Endodermal cell (in vitro differentiated cells): ENCODE measurements at regions not wholly inside any gene's neighbourhood (a gene's known extent, or its start where the extent isn't known, plus 50 kb on each side); places are given as distances from the start of the nearest gene placed in this dataset.
"Not testable (repeated sequence)": the region's sequence is repeated elsewhere in the genome, so short reads cannot be mapped to it uniquely, and the experiment has no call there.

Experiments
- DNase-seq: peaks from one replicate; pipeline ENCODE4 v3.0.0-alpha.2; 2017
- H3K27ac ChIP-seq: 2 replicates; pipeline ENCODE4 v1.5.1; 2013; ENCODE audit warnings: mild to moderate bottlenecking, low read depth, low read length, moderate library complexity
- H3K27me3 ChIP-seq: 2 replicates; pipeline ENCODE4 v1.6.1; 2013; ENCODE audit warnings: mild to moderate bottlenecking, low read length, moderate library complexity; ENCODE audit not compliant: insufficient read depth, control insufficient read depth, poor library complexity, severe bottlenecking
- H3K36me3 ChIP-seq: 2 replicates; pipeline ENCODE4 v1.7.0; 2013; ENCODE audit warnings: mild to moderate bottlenecking, low read length, moderate library complexity; ENCODE audit not compliant: control insufficient read depth, insufficient read depth
- H3K4me1 ChIP-seq: one replicate; pipeline ENCODE4 v1.7.0; 2013; ENCODE audit warnings: low read length; ENCODE audit not compliant: control insufficient read depth, insufficient read depth
- H3K4me3 ChIP-seq: 2 replicates; pipeline ENCODE4 v1.5.1; 2013; ENCODE audit warnings: mild to moderate bottlenecking, low read length, moderate library complexity
- H3K9ac ChIP-seq: 2 replicates; pipeline ENCODE4 v1.6.1; 2013; ENCODE audit warnings: mild to moderate bottlenecking, low read length, moderate library complexity; ENCODE audit not compliant: poor library complexity, severe bottlenecking; ENCODE audit errors: extremely low read depth
- H3K9me3 ChIP-seq: 2 replicates; pipeline ENCODE4 v1.6.1; 2013; ENCODE audit warnings: mild to moderate bottlenecking, low read length, moderate library complexity; ENCODE audit not compliant: control insufficient read depth
- H3K27ac Mint-ChIP-seq: 2 replicates; pipeline ENCODE4 v1.8.0; 2020; ENCODE audit warnings: mixed read lengths
- H3K27me3 Mint-ChIP-seq: 2 replicates; pipeline ENCODE4 v1.8.0; 2021; ENCODE audit warnings: mild to moderate bottlenecking, mixed read lengths; ENCODE audit not compliant: insufficient read depth
- H3K36me3 Mint-ChIP-seq: 2 replicates; pipeline ENCODE4 v1.8.0; 2020; ENCODE audit warnings: low read depth, mixed read lengths
- H3K4me1 Mint-ChIP-seq: 2 replicates; pipeline ENCODE4 v1.8.0; 2020; ENCODE audit warnings: mixed read lengths
- H3K4me3 Mint-ChIP-seq: 2 replicates; pipeline ENCODE4 v1.8.0; 2020; ENCODE audit warnings: mild to moderate bottlenecking, moderate library complexity, mixed read lengths
- H3K9me3 Mint-ChIP-seq: 2 replicates; pipeline ENCODE4 v1.8.0; 2020; ENCODE audit warnings: mild to moderate bottlenecking, mixed read lengths
- CTCF ChIP-seq: fragments of 200-600 bp; sonication (generic); conservative IDR thresholded peaks from 2 replicates; pipeline ENCODE4 v1.5.0; 2021; ENCODE audit warnings: antibody characterized with exemption, mild to moderate bottlenecking
- WGBS, 2 experiments: methylation state at CpG; one replicate each; pipeline versions ENCODE4 v1.1.5 to v1.1.7; 2013; ENCODE audit warnings: missing lambda C conversion rate in 2 of 2, mixed read lengths in 1 of 2; ENCODE audit not compliant: insufficient coverage in 1 of 2, insufficient read length in 1 of 2; 5-methylcytosine and 5-hydroxymethylcytosine counted together

- Histone ChIP-seq H3K4me3 (no peak overlapping the region), H3K27me3 (no peaks in the 10 kb centered on the region), H3K9ac (no peak overlapping the region), H3K4me1 (no peaks in the 10 kb centered on the region), H3K9me3 (peaks cover 15% of the 10 kb centered on the region), H3K36me3 (no peaks in the 10 kb centered on the region), H3K27ac (no peak overlapping the region)
- 96 to 100% methylated on average over 1 of the region's 1 CpG for WGBS, 2 experiments
- Mint-ChIP-seq H3K27me3 (no peaks in the 10 kb centered on the region), H3K4me1 (no peaks in the 10 kb centered on the region), H3K36me3 (peaks cover 4% of the 10 kb centered on the region), H3K27ac (no peak overlapping the region), H3K4me3 (no peak overlapping the region), H3K9me3 (peaks cover 9% of the 10 kb centered on the region)
- DNase-seq: no peak
- TF ChIP-seq CTCF: no peak
These were observed 1435.6 kb downstream of the STIM2 start for GRCh38 chr4:28296239-28296638.

- H3K9me3 Mint-ChIP-seq: peaks cover 8% of the 10 kb centered on the region
- H3K4me3 ChIP-seq: no peak overlapping the region
- H3K36me3 Mint-ChIP-seq: no peaks in the 10 kb centered on the region
- H3K27ac Mint-ChIP-seq: no peak overlapping the region
- H3K4me1 Mint-ChIP-seq: no peaks in the 10 kb centered on the region
- H3K4me3 Mint-ChIP-seq: no peak overlapping the region
- H3K27ac ChIP-seq: no peak overlapping the region
- H3K27me3 ChIP-seq: no peaks in the 10 kb centered on the region
- H3K4me1 ChIP-seq: peaks cover 2% of the 10 kb centered on the region
- TF ChIP-seq CTCF: no peak
- WGBS, 2 experiments: no CpG with 5 or more reads among the region's 2 CpGs
- H3K9me3 ChIP-seq: peaks cover 6% of the 10 kb centered on the region
- no peak overlapping the region for H3K9ac ChIP-seq
- no peak for DNase-seq
- H3K27me3 Mint-ChIP-seq: no peaks in the 10 kb centered on the region
- no peaks in the 10 kb centered on the region for H3K36me3 ChIP-seq
These were observed 1450.3 kb downstream of the STIM2 start for GRCh38 chr4:28310926-28311325.

- H3K27ac Mint-ChIP-seq, H3K36me3 ChIP-seq, DNase-seq, H3K4me1 Mint-ChIP-seq, H3K4me3 ChIP-seq, H3K4me3 Mint-ChIP-seq, H3K4me1 ChIP-seq, H3K27ac ChIP-seq, H3K36me3 Mint-ChIP-seq, H3K9me3 Mint-ChIP-seq, H3K27me3 ChIP-seq, H3K9ac ChIP-seq, H3K27me3 Mint-ChIP-seq, H3K9me3 ChIP-seq: not testable (repeated sequence)
- WGBS, 2 experiments: 92 to 100% methylated on average over 1 to 11 of the region's 11 CpGs
These were observed 1451.9 kb downstream of the STIM2 start for GRCh38 chr4:28312497-28312896.
